Glutamatergic neuron (in vitro differentiated cells): ENCODE measurements at regions not wholly inside any gene's neighbourhood (a gene's known extent, or its start where the extent isn't known, plus 50 kb on each side); places are given as distances from the start of the nearest gene placed in this dataset.
"Not testable (repeated sequence)": the region's sequence is repeated elsewhere in the genome, so short reads cannot be mapped to it uniquely, and the experiment has no call there.

Experiments
- DNase-seq: peaks from one replicate; pipeline ENCODE4 v3.0.0; 2022
- H3K27ac Mint-ChIP-seq: one replicate; pipeline ENCODE4 v1.8.0; 2020; ENCODE audit warnings: mild to moderate bottlenecking, mixed read lengths, inconsistent platforms; ENCODE audit not compliant: unreplicated experiment
- H3K27me3 Mint-ChIP-seq: one replicate; pipeline ENCODE4 v1.8.0; 2020; ENCODE audit warnings: mild to moderate bottlenecking, moderate library complexity, mixed read lengths, inconsistent platforms; ENCODE audit not compliant: unreplicated experiment
- H3K36me3 Mint-ChIP-seq: one replicate; pipeline ENCODE4 v1.8.0; 2020; ENCODE audit warnings: mild to moderate bottlenecking, mixed read lengths, inconsistent platforms; ENCODE audit not compliant: unreplicated experiment
- H3K4me1 Mint-ChIP-seq: one replicate; pipeline ENCODE4 v1.8.0; 2020; ENCODE audit warnings: mild to moderate bottlenecking, low read depth, mixed read lengths, inconsistent platforms; ENCODE audit not compliant: unreplicated experiment
- H3K4me3 Mint-ChIP-seq: one replicate; pipeline ENCODE4 v1.8.0; 2020; ENCODE audit warnings: mild to moderate bottlenecking, mixed read lengths, inconsistent platforms; ENCODE audit not compliant: unreplicated experiment
- H3K9me3 Mint-ChIP-seq: one replicate; pipeline ENCODE4 v1.8.0; 2020; ENCODE audit warnings: mild to moderate bottlenecking, moderate library complexity, mixed read lengths, inconsistent platforms; ENCODE audit not compliant: unreplicated experiment
- TF ChIP-seq, protein P1 (sequence below): fragments of 200-600 bp; sonication (generic); IDR thresholded peaks from one replicate; pipeline ENCODE4 v1.5.0; 2021; ENCODE audit not compliant: partially characterized antibody, unreplicated experiment

DNA sequence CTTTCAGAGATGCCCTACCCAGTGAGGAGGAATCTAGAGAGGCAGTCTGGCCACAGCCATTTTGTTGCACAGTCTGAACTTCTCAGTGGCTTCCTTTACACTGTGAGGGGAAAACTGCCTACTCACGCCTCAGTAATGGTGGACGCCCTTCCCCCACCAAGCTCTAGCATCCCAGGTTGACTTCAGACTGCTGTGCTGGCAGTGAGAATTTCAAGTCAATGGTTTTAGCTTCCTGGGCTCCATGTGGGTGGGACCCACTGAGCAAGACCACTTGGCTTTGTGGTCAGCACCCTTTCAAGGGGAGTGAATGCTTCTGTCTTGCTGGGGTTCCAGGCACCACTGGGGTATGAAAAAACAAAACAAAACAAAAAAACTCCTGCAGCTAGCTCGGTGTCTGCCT, 663.2 kb upstream of the ZNF385D start:
- DNase-seq: no peak
- H3K27ac Mint-ChIP-seq: no peak overlapping the region
- H3K36me3 Mint-ChIP-seq: peaks cover 5% of the 10 kb centered on the region
- TF ChIP-seq, protein P1, sequence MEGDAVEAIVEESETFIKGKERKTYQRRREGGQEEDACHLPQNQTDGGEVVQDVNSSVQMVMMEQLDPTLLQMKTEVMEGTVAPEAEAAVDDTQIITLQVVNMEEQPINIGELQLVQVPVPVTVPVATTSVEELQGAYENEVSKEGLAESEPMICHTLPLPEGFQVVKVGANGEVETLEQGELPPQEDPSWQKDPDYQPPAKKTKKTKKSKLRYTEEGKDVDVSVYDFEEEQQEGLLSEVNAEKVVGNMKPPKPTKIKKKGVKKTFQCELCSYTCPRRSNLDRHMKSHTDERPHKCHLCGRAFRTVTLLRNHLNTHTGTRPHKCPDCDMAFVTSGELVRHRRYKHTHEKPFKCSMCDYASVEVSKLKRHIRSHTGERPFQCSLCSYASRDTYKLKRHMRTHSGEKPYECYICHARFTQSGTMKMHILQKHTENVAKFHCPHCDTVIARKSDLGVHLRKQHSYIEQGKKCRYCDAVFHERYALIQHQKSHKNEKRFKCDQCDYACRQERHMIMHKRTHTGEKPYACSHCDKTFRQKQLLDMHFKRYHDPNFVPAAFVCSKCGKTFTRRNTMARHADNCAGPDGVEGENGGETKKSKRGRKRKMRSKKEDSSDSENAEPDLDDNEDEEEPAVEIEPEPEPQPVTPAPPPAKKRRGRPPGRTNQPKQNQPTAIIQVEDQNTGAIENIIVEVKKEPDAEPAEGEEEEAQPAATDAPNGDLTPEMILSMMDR: no peak
- H3K4me3 Mint-ChIP-seq: no peak overlapping the region
- no peaks in the 10 kb centered on the region for H3K4me1 Mint-ChIP-seq
- H3K27me3 Mint-ChIP-seq: peaks cover 4% of the 10 kb centered on the region
- H3K9me3 Mint-ChIP-seq: peaks cover 2% of the 10 kb centered on the region

DNA sequence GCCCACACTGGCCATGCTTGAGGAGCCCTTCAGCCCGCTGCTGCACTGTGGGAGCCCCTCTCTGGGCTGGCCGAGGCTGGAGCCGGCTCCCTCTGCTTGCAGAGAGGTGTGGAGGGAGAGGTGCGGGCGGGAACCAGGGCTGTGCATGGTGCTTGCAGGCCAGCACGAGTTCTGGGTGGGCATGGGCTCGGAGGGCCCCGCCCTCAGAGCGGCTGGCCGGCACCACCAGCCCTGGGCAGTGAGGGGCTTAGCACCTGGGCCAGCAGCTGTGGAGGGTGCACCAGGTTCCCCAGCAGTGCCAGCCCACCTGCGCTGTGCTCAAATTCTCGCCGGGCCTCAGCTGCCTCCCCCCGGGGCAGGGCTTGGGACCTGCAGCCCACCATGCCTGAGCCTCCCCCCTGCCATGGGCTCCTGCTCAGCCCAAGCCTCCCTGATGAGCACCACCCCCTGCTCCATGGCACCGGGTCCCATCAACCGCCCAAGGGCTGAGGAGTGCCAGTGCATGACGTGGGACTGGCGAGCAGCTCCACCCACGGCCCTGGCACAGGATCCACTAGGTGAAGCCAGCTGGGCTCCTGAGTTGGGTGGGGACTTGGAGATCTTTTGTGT, 665.9 kb upstream of the ZNF385D start:
- H3K36me3 Mint-ChIP-seq, H3K27ac Mint-ChIP-seq, DNase-seq, H3K27me3 Mint-ChIP-seq, H3K9me3 Mint-ChIP-seq, H3K4me3 Mint-ChIP-seq, H3K4me1 Mint-ChIP-seq: not testable (repeated sequence)

DNA sequence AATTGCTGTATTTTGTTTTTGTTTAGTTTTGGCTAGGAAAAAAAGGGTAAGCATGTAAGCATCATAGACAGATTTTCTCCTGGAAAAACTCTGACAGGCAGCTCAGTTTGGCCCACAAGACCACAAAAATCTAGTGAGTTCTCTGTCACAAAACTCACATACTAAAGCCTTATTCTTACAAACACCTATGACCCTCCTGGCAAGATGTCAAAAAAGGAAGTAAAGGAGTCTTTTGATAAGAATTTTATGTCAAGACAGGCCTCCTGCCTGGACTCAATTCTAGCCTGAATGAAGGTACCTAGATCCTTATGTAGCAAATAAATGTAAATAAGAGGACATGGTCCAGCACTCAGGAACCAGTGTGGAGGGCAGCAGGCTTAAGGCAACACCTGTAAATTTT, 668.3 kb upstream of the ZNF385D start:
- Mint-ChIP-seq H3K9me3 (peaks cover 2% of the 10 kb centered on the region), H3K4me3 (no peak overlapping the region), H3K27ac (no peak overlapping the region), H3K4me1 (no peaks in the 10 kb centered on the region), H3K27me3 (peaks cover 2% of the 10 kb centered on the region), H3K36me3 (peaks cover 5% of the 10 kb centered on the region)
- DNase-seq: no peak
- TF ChIP-seq, protein P1: no peak

DNA sequence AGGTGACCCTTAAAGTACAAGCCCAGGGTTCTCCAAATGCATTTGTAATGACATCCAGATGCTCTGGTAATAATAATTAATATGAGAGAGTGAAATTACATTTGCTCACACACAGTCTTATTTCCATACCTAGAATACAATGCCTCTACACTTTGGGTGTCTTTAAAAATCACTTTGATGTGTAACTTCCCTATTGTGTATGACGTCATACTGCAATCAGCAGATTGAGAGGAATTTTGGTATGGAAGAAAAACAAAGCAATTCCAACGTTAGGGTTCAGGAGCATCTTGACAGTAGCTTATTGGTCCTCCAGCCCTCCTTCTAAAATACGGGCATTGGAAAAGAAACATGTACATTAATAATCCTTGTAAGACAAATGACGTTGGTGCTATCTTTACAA, 670.6 kb upstream of the ZNF385D start:
- no peaks in the 10 kb centered on the region for H3K36me3 Mint-ChIP-seq
- no peaks in the 10 kb centered on the region for H3K27me3 Mint-ChIP-seq
- no peak overlapping the region for H3K27ac Mint-ChIP-seq
- no peaks in the 10 kb centered on the region for H3K4me1 Mint-ChIP-seq
- TF ChIP-seq, protein P1: no peak
- DNase-seq: no peak
- H3K9me3 Mint-ChIP-seq: no peaks in the 10 kb centered on the region
- H3K4me3 Mint-ChIP-seq: no peak overlapping the region

DNA sequence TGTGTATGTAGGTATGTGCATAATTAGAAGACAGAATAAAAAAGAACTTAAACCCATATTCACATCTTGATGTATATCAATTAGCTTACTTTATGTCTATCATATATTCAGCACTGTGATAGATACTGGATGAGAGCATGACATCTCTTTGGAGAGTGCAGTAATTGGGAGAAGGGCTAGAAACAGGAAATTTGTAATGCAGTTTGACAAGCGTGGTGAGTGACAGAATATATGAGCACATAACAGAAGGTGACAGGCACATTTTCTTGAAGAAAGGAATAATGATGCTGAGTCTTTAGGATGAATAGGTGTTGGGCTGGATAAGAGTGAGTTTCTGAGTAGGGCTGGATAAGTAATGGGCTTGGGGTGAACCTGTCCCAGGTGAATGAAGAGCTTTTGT, 680.3 kb upstream of the ZNF385D start:
- Mint-ChIP-seq H3K4me1 (no peaks in the 10 kb centered on the region), H3K4me3 (no peak overlapping the region), H3K9me3 (no peaks in the 10 kb centered on the region), H3K27ac (no peak overlapping the region), H3K36me3 (no peaks in the 10 kb centered on the region), H3K27me3 (no peaks in the 10 kb centered on the region)
- DNase-seq: no peak
- TF ChIP-seq, protein P1: no peak
